HL-60 (cell line): ENCODE measurements at regions not wholly inside any gene's neighbourhood (a gene's known extent, or its start where the extent isn't known, plus 50 kb on each side); places are given as distances from the start of the nearest gene placed in this dataset.

Experiments
- CTCF ChIP-seq: IDR thresholded peaks from one replicate; pipeline ENCODE4 v1.5.1; 2011; ENCODE audit warnings: low read length, control low read depth, inconsistent platforms; ENCODE audit not compliant: insufficient read depth
- POLR2AphosphoS5 ChIP-seq: IDR thresholded peaks from 2 replicates; pipeline ENCODE4 v1.6.1; 2012; ENCODE audit warnings: low read depth
- REST ChIP-seq: IDR thresholded peaks from 2 replicates; pipeline ENCODE4 v1.6.1; 2012; ENCODE audit warnings: low read depth; ENCODE audit not compliant: insufficient replicate concordance
- SPI1 ChIP-seq: IDR thresholded peaks from 2 replicates; pipeline ENCODE4 v1.6.1; 2012; ENCODE audit warnings: low read depth, mild to moderate bottlenecking, borderline replicate concordance

GRCh38 chr14:65972346-65972870 is 513.8 kb upstream of the CCDC196 start:
- TF ChIP-seq CTCF (no peak), SPI1 (no peak), REST (no peak), POLR2AphosphoS5 (no peak)
